ENCODE measurements at regions not wholly inside any gene's neighbourhood (a gene's known extent, or its start where the extent isn't known, plus 50 kb on each side); places are given as distances from the start of the nearest gene placed in this dataset.

GRCh38 chr13:76383676-76384461 is 502.3 kb downstream of the KCTD12 start:
- peaks cover 0 to 3% of the 10 kb centered on the region in 2 donors for H3K36me3 ChIP-seq (ENCODE audit: control insufficient read depth in 1 of 2, insufficient read depth in 2 of 2, low read length in 2 of 2)
- H3K27ac ChIP-seq (ENCODE audit: low read length): no peak overlapping the region
- H3K27me3 ChIP-seq (ENCODE audit: low read depth, low read length): no peaks in the 10 kb centered on the region
- no peak overlapping the region for H3K4me3 ChIP-seq (ENCODE audit: low read depth in 1 of 2, low read length in 2 of 2)
- no peaks in the 10 kb centered on the region for H3K9me3 ChIP-seq (ENCODE audit: control insufficient read depth in 1 of 2, low read length in 2 of 2)
- peaks cover 0 to 28% of the 10 kb centered on the region in 2 donors for H3K4me1 ChIP-seq (ENCODE audit: control insufficient read depth in 1 of 2, insufficient read depth in 2 of 2, low read length in 2 of 2)

GRCh38 chr13:76380446-76381065 is 505.6 kb downstream of the KCTD12 start:
- no peak overlapping the region for H3K4me3 ChIP-seq (ENCODE audit: low read depth in 1 of 2, low read length in 2 of 2)
- H3K36me3 ChIP-seq (ENCODE audit: control insufficient read depth in 1 of 2, insufficient read depth in 2 of 2, low read length in 2 of 2): peaks cover 0 to 3% of the 10 kb centered on the region in 2 donors
- H3K4me1 ChIP-seq (ENCODE audit: control insufficient read depth in 1 of 2, insufficient read depth in 2 of 2, low read length in 2 of 2): peaks cover 0 to 11% of the 10 kb centered on the region in 2 donors
- H3K27ac ChIP-seq (ENCODE audit: low read length): no peak overlapping the region
- H3K9me3 ChIP-seq (ENCODE audit: control insufficient read depth in 1 of 2, low read length in 2 of 2): no peaks in the 10 kb centered on the region
- H3K27me3 ChIP-seq (ENCODE audit: low read depth, low read length): no peaks in the 10 kb centered on the region

- Histone ChIP-seq H3K27me3 (ENCODE audit: low read depth, low read length) (no peaks in the 10 kb centered on the region), H3K27ac (ENCODE audit: low read length) (no peak overlapping the region), H3K4me3 (ENCODE audit: low read depth in 1 of 2, low read length in 2 of 2) (no peak overlapping the region), H3K4me1 (ENCODE audit: control insufficient read depth in 1 of 2, insufficient read depth in 2 of 2, low read length in 2 of 2) (peaks cover 0 to 8% of the 10 kb centered on the region in 2 donors), H3K9me3 (ENCODE audit: control insufficient read depth in 1 of 2, low read length in 2 of 2) (no peaks in the 10 kb centered on the region), H3K36me3 (ENCODE audit: control insufficient read depth in 1 of 2, insufficient read depth in 2 of 2, low read length in 2 of 2) (peaks cover 0 to 3% of the 10 kb centered on the region in 2 donors)
Observed at GRCh38 chr13:76379341-76380105, 506.7 kb downstream of the KCTD12 start.

GRCh38 chr13:76378767-76379166 is 507.4 kb downstream of the KCTD12 start:
- Histone ChIP-seq H3K36me3 (ENCODE audit: control insufficient read depth in 1 of 2, insufficient read depth in 2 of 2, low read length in 2 of 2) (no peaks in the 10 kb centered on the region), H3K4me1 (ENCODE audit: control insufficient read depth in 1 of 2, insufficient read depth in 2 of 2, low read length in 2 of 2) (peaks cover 0 to under 1% of the 10 kb centered on the region in 2 donors), H3K4me3 (ENCODE audit: low read depth in 1 of 2, low read length in 2 of 2) (no peak overlapping the region), H3K27ac (ENCODE audit: low read length) (no peak overlapping the region), H3K27me3 (ENCODE audit: low read depth, low read length) (no peaks in the 10 kb centered on the region), H3K9me3 (ENCODE audit: control insufficient read depth in 1 of 2, low read length in 2 of 2) (no peaks in the 10 kb centered on the region)

- no peaks in the 10 kb centered on the region for H3K27me3 ChIP-seq (ENCODE audit: low read depth, low read length)
- H3K36me3 ChIP-seq (ENCODE audit: control insufficient read depth in 1 of 2, insufficient read depth in 2 of 2, low read length in 2 of 2): no peaks in the 10 kb centered on the region
- H3K4me3 ChIP-seq (ENCODE audit: low read depth in 1 of 2, low read length in 2 of 2): no peak overlapping the region
- no peaks in the 10 kb centered on the region for H3K9me3 ChIP-seq (ENCODE audit: control insufficient read depth in 1 of 2, low read length in 2 of 2)
- H3K27ac ChIP-seq (ENCODE audit: low read length): no peak overlapping the region
- H3K4me1 ChIP-seq (ENCODE audit: control insufficient read depth in 1 of 2, insufficient read depth in 2 of 2, low read length in 2 of 2): no peaks in the 10 kb centered on the region
Observed at GRCh38 chr13:76363682-76364289, 522.4 kb downstream of the KCTD12 start.

- no peaks in the 10 kb centered on the region for H3K27me3 ChIP-seq (ENCODE audit: low read depth, low read length)
- H3K27ac ChIP-seq (ENCODE audit: low read length): no peak overlapping the region
- no peak overlapping the region for H3K4me3 ChIP-seq (ENCODE audit: low read depth in 1 of 2, low read length in 2 of 2)
- no peaks in the 10 kb centered on the region for H3K4me1 ChIP-seq (ENCODE audit: control insufficient read depth in 1 of 2, insufficient read depth in 2 of 2, low read length in 2 of 2)
- no peaks in the 10 kb centered on the region for H3K36me3 ChIP-seq (ENCODE audit: control insufficient read depth in 1 of 2, insufficient read depth in 2 of 2, low read length in 2 of 2)
- no peaks in the 10 kb centered on the region for H3K9me3 ChIP-seq (ENCODE audit: control insufficient read depth in 1 of 2, low read length in 2 of 2)
Observed at GRCh38 chr13:76361868-76362267, 524.3 kb downstream of the KCTD12 start.

GRCh38 chr13:76351541-76352229 is 534.5 kb downstream of the KCTD12 start:
- Histone ChIP-seq H3K27ac (ENCODE audit: low read length) (no peak overlapping the region), H3K36me3 (ENCODE audit: control insufficient read depth in 1 of 2, insufficient read depth in 2 of 2, low read length in 2 of 2) (no peaks in the 10 kb centered on the region), H3K4me3 (ENCODE audit: low read depth in 1 of 2, low read length in 2 of 2) (no peak overlapping the region), H3K9me3 (ENCODE audit: control insufficient read depth in 1 of 2, low read length in 2 of 2) (no peaks in the 10 kb centered on the region), H3K27me3 (ENCODE audit: low read depth, low read length) (no peaks in the 10 kb centered on the region), H3K4me1 (ENCODE audit: control insufficient read depth in 1 of 2, insufficient read depth in 2 of 2, low read length in 2 of 2) (no peaks in the 10 kb centered on the region)

GRCh38 chr13:76350399-76350798 is 535.8 kb downstream of the KCTD12 start:
- no peak overlapping the region for H3K27ac ChIP-seq (ENCODE audit: low read length)
- H3K27me3 ChIP-seq (ENCODE audit: low read depth, low read length): no peaks in the 10 kb centered on the region
- no peaks in the 10 kb centered on the region for H3K36me3 ChIP-seq (ENCODE audit: control insufficient read depth in 1 of 2, insufficient read depth in 2 of 2, low read length in 2 of 2)
- no peaks in the 10 kb centered on the region for H3K4me1 ChIP-seq (ENCODE audit: control insufficient read depth in 1 of 2, insufficient read depth in 2 of 2, low read length in 2 of 2)
- no peaks in the 10 kb centered on the region for H3K9me3 ChIP-seq (ENCODE audit: control insufficient read depth in 1 of 2, low read length in 2 of 2)
- no peak overlapping the region for H3K4me3 ChIP-seq (ENCODE audit: low read depth in 1 of 2, low read length in 2 of 2)

- H3K4me1 ChIP-seq (ENCODE audit: control insufficient read depth in 1 of 2, insufficient read depth in 2 of 2, low read length in 2 of 2): no peaks in the 10 kb centered on the region
- no peaks in the 10 kb centered on the region for H3K36me3 ChIP-seq (ENCODE audit: control insufficient read depth in 1 of 2, insufficient read depth in 2 of 2, low read length in 2 of 2)
- no peak overlapping the region for H3K4me3 ChIP-seq (ENCODE audit: low read depth in 1 of 2, low read length in 2 of 2)
- no peak overlapping the region for H3K27ac ChIP-seq (ENCODE audit: low read length)
- no peaks in the 10 kb centered on the region for H3K9me3 ChIP-seq (ENCODE audit: control insufficient read depth in 1 of 2, low read length in 2 of 2)
- no peaks in the 10 kb centered on the region for H3K27me3 ChIP-seq (ENCODE audit: low read depth, low read length)
Observed at GRCh38 chr13:76349700-76350099, 536.5 kb downstream of the KCTD12 start.

- no peak overlapping the region for H3K27ac ChIP-seq (ENCODE audit: low read length)
- H3K9me3 ChIP-seq (ENCODE audit: control insufficient read depth in 1 of 2, low read length in 2 of 2): no peaks in the 10 kb centered on the region
- H3K36me3 ChIP-seq (ENCODE audit: control insufficient read depth in 1 of 2, insufficient read depth in 2 of 2, low read length in 2 of 2): no peaks in the 10 kb centered on the region
- no peaks in the 10 kb centered on the region for H3K27me3 ChIP-seq (ENCODE audit: low read depth, low read length)
- peaks cover 0 to 11% of the 10 kb centered on the region in 2 donors for H3K4me1 ChIP-seq (ENCODE audit: control insufficient read depth in 1 of 2, insufficient read depth in 2 of 2, low read length in 2 of 2)
- no peak overlapping the region for H3K4me3 ChIP-seq (ENCODE audit: low read depth in 1 of 2, low read length in 2 of 2)
Observed at GRCh38 chr13:76339649-76340048, 546.6 kb downstream of the KCTD12 start.

All from muscle layer of duodenum (tissue), 2 donors.